ENCODE measurements at regions not wholly inside any gene's neighbourhood (a gene's known extent, or its start where the extent isn't known, plus 50 kb on each side); places are given as distances from the start of the nearest gene placed in this dataset.

GRCh38 chr10:53463539-53463938 lies 691.0 kb upstream of the MBL2 start:
- TF ChIP-seq CTCF (IDR thresholded peaks at IDR 0.05 in 2 of 3, conservative IDR thresholded peaks at IDR 0.05 in 1 of 3; ENCODE audit: borderline replicate concordance in 1 of 3, insufficient read depth in 1 of 3, low read depth in 2 of 3, low read length in 2 of 3), result no peak
- TF ChIP-seq ZFX (IDR thresholded peaks at IDR 0.05), result no peak
- no peak for TF ChIP-seq ZBTB33 (IDR thresholded peaks at IDR 0.05; ENCODE audit: extremely low read depth, insufficient replicate concordance, low read length)
- TF ChIP-seq YY1 (IDR thresholded peaks at IDR 0.05; ENCODE audit: extremely low read depth, insufficient replicate concordance, low read depth, low read length), result no peak
- TF ChIP-seq REST (IDR thresholded peaks at IDR 0.05; ENCODE audit: low read depth), result no peak
- no peak for TF ChIP-seq POLR2A (IDR thresholded peaks at IDR 0.05; ENCODE audit: borderline replicate concordance, extremely low read depth, insufficient read depth, insufficient read length)
- TF ChIP-seq FOSL1 (IDR thresholded peaks at IDR 0.05; ENCODE audit: low read depth), result no peak
- TF ChIP-seq POLR2AphosphoS5 (IDR thresholded peaks at IDR 0.05; ENCODE audit: low read depth, low read length), result no peak
- TF ChIP-seq EZH2phosphoT487 (IDR thresholded peaks at IDR 0.05; ENCODE audit: borderline replicate concordance), result no peak
- TF ChIP-seq TCF7L2 (IDR thresholded peaks at IDR 0.05; ENCODE audit: borderline replicate concordance, extremely low read depth, insufficient read depth, insufficient read length), result no peak
- TF ChIP-seq EZH2 (IDR thresholded peaks at IDR 0.05), result no peak
- TF ChIP-seq CEBPB (IDR thresholded peaks at IDR 0.05; ENCODE audit: low read depth), result no peak
